Lung (tissue), 11 donors: ENCODE measurements at regions not wholly inside any gene's neighbourhood (a gene's known extent, or its start where the extent isn't known, plus 50 kb on each side); places are given as distances from the start of the nearest gene placed in this dataset.

Experiments
- ATAC-seq: fragments of 200-7000 bp; cut with Tn5 transposase; one replicate; pipeline ENCODE4 v1.9.1; 2020; ENCODE audit warnings: moderate number of reproducible peaks; ENCODE audit not compliant: insufficient read depth, low FRiP score
- DNase-seq, 3 donors: peaks; one replicate each; pipeline ENCODE4 v3.0.0-alpha.2; 2013 to 2017
- H3K27ac ChIP-seq, 2 donors: one replicate each; pipeline ENCODE4 v1.5.1; 2013; ENCODE audit warnings: mild to moderate bottlenecking in 2 of 2, moderate library complexity in 2 of 2, control low read depth in 1 of 2, inconsistent platforms in 1 of 2, low read depth in 1 of 2, low read length in 1 of 2
- H3K27me3 ChIP-seq, 3 donors: one replicate each; pipeline ENCODE4 v1.5.1; 2013; ENCODE audit warnings: low read length in 2 of 3; ENCODE audit not compliant: control insufficient read depth in 3 of 3, insufficient read depth in 3 of 3
- H3K36me3 ChIP-seq, 4 donors: one replicate each; pipeline ENCODE4 v1.5.1; 2013; ENCODE audit warnings: low read length in 4 of 4, mild to moderate bottlenecking in 1 of 4, moderate library complexity in 1 of 4; ENCODE audit not compliant: control insufficient read depth in 4 of 4, insufficient read depth in 4 of 4
- H3K4me1 ChIP-seq, 5 donors: one replicate each; pipeline ENCODE4 v1.5.1; 2013; ENCODE audit warnings: low read length in 5 of 5, mild to moderate bottlenecking in 2 of 5, moderate library complexity in 1 of 5; ENCODE audit not compliant: control insufficient read depth in 5 of 5, insufficient read depth in 5 of 5
- H3K4me3 ChIP-seq: one replicate; pipeline ENCODE4 v1.5.1; 2013; ENCODE audit warnings: mild to moderate bottlenecking, control low read depth, moderate library complexity
- H3K9ac ChIP-seq, 2 donors: one replicate each; pipeline ENCODE4 v1.5.1; 2013; ENCODE audit warnings: low read length in 2 of 2, control low read depth in 1 of 2; ENCODE audit not compliant: insufficient read depth in 1 of 2
- H3K9me3 ChIP-seq, 4 donors: one replicate each; pipeline ENCODE4 v1.5.1; 2013; ENCODE audit warnings: low read length in 3 of 4, mild to moderate bottlenecking in 1 of 4, moderate library complexity in 1 of 4; ENCODE audit not compliant: control insufficient read depth in 4 of 4, insufficient read depth in 3 of 4
- WGBS, 2 donors: extraction: QIAGEN DNeasy Blood & Tissue Kit; methylation state at CpG; one replicate each; pipeline ENCODE4 v1.1.7; 2013; 5-methylcytosine and 5-hydroxymethylcytosine counted together
- TF ChIP-seq, protein P1 (sequence below): IDR thresholded peaks from 2 replicates; pipeline ENCODE4 v1.5.1; 2012; ENCODE audit warnings: mild to moderate bottlenecking; ENCODE audit errors: control extremely low read depth, extremely low read depth
- donor health status: control.
- donor health status: control.
- donor health status: Bipolar disorder and iron deficiency.
- donor health status: healthy.
- donor health status: DM: yes; HTN: yes; CAD: no.

DNA sequence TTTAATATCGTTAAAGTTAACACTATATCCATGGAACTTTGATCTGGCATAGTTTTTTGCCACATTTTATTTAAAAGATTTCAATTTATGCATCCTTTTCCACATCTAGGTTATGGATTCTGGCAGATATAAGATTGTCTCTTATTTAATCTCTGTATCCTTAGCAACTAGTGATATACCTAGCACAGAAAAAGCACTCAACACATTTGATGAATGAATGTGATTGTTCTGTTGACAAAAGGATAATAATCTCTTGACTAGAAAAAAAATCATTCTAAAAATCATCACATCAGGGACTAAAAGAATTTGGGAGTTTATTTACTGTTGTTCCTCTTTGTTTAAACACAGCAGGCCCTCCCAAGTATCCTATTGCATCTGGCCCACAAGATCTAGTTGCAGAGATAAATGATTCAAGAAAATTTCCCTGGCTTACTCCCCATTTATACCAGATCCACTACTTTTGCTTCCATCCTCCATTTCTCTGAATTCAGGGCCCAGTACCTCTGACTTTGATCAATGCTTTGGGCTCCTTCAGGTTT is 84.0 kb upstream of the C1GALT1 start:
- ATAC-seq (no peak), DNase-seq (no peak)
- H3K9ac ChIP-seq = no peak overlapping the region
- TF ChIP-seq, protein P1, sequence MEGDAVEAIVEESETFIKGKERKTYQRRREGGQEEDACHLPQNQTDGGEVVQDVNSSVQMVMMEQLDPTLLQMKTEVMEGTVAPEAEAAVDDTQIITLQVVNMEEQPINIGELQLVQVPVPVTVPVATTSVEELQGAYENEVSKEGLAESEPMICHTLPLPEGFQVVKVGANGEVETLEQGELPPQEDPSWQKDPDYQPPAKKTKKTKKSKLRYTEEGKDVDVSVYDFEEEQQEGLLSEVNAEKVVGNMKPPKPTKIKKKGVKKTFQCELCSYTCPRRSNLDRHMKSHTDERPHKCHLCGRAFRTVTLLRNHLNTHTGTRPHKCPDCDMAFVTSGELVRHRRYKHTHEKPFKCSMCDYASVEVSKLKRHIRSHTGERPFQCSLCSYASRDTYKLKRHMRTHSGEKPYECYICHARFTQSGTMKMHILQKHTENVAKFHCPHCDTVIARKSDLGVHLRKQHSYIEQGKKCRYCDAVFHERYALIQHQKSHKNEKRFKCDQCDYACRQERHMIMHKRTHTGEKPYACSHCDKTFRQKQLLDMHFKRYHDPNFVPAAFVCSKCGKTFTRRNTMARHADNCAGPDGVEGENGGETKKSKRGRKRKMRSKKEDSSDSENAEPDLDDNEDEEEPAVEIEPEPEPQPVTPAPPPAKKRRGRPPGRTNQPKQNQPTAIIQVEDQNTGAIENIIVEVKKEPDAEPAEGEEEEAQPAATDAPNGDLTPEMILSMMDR = no peak
- H3K9me3 ChIP-seq = no peaks in the 10 kb centered on the region
- no peaks in the 10 kb centered on the region for H3K27me3 ChIP-seq
- H3K36me3 ChIP-seq = no peaks in the 10 kb centered on the region
- WGBS, 2 donors = 98 to 100% methylated on average over 1 of the region's 1 CpG
- peaks cover 0 to 5% (median 3%) of the 10 kb centered on the region in 5 donors for H3K4me1 ChIP-seq
- no peak overlapping the region for H3K4me3 ChIP-seq
- H3K27ac ChIP-seq = no peak overlapping the region

DNA sequence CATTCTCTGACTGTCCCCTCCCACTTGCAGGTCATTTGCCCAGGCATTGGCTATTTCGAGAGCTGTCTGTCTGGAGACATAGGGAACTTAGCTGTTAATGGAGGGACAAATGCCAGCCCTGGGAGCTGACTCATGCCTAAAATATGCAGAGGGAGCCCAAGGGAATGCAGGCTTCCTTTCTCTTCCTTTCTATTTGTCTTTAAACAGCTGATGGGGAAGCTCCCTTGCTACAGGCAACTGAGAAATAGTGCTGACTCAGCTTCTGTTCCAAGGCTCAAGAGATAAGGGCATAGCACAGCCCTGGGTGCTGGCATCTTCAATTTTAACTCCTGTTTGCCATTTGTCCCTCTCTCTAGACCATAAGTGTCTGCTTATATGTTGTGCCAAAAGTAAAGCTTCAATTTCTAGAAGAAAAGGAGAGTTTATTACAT is 82.7 kb upstream of the C1GALT1 start:
- TF ChIP-seq, protein P1 = no peak
- ATAC-seq (peak; percentile 81), DNase-seq (peak; percentile 82 to 84 (median 82))
- no peak overlapping the region for H3K4me3 ChIP-seq
- no peaks in the 10 kb centered on the region for H3K9me3 ChIP-seq
- no peaks in the 10 kb centered on the region for H3K27me3 ChIP-seq
- WGBS, 2 donors = 16 to 24% methylated on average over 1 of the region's 1 CpG
- H3K4me1 ChIP-seq = peaks cover 0 to 5% (median 5%) of the 10 kb centered on the region in 5 donors
- H3K27ac ChIP-seq = no peak overlapping the region
- H3K9ac ChIP-seq = no peak overlapping the region
- no peaks in the 10 kb centered on the region for H3K36me3 ChIP-seq

DNA sequence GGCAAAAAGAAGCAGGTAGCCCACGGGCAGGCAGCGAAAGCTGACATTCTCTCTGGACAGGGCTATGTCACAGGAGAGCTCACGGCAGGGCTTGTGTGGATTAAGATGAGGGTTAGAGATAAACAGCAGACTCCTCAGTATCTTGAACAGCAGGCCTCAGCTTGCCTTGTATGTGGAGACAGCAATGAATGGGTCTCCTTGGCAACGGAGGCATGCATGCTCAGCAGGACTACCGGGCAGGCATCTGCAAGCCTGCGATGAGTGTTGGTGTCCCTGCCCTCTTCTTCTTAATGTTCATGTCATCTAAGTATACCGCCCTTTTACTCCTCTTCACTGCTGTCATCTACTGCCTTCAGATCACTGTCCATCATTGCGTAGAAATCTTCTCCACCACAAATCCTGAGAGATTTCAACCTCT is 81.9 kb upstream of the C1GALT1 start:
- Histone ChIP-seq H3K9me3 (no peaks in the 10 kb centered on the region), H3K27me3 (no peaks in the 10 kb centered on the region), H3K27ac (no peak overlapping the region), H3K36me3 (no peaks in the 10 kb centered on the region), H3K4me3 (no peak overlapping the region), H3K9ac (no peak overlapping the region), H3K4me1 (peaks cover 0 to 5% (median 5%) of the 10 kb centered on the region in 5 donors)
- WGBS, 2 donors = 84 to 92% methylated on average over 8 of the region's 8 CpGs
- TF ChIP-seq, protein P1 = no peak
- no peak for ATAC-seq
- DNase-seq = no peak

DNA sequence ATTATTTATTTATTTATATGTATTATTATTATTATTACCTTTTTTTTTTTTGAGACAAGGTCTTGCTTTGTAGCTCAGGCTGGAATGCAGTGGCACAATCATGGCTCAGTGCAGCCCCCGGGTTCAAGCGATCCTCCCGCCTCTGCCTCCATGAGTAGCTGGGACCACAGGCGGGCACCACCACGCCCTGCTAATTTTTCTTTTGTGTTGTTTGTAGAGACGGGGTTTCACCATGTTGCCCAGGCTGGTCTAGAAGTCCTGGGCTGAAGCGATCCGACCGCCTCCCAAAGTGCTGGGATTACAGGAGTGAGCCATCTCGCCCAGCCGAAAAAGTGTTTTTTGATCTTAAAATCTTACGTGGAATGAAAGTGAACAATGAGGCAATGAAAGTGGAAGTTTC is 79.4 kb upstream of the C1GALT1 start:
- H3K27ac ChIP-seq = no peak overlapping the region
- H3K9ac ChIP-seq = no peak overlapping the region
- WGBS, 2 donors = 67 to 82% methylated on average over 12 of the region's 12 CpGs
- H3K4me3 ChIP-seq = no peak overlapping the region
- ATAC-seq (no peak), DNase-seq (no peak)
- peaks cover 0 to 5% (median 5%) of the 10 kb centered on the region in 5 donors for H3K4me1 ChIP-seq
- TF ChIP-seq, protein P1 = no peak
- no peaks in the 10 kb centered on the region for H3K27me3 ChIP-seq
- no peaks in the 10 kb centered on the region for H3K9me3 ChIP-seq
- H3K36me3 ChIP-seq = no peaks in the 10 kb centered on the region
